Kidney capillary endothelial cell (primary cell): ENCODE measurements at regions not wholly inside any gene's neighbourhood (a gene's known extent, or its start where the extent isn't known, plus 50 kb on each side); places are given as distances from the start of the nearest gene placed in this dataset.

Experiments used
- DNase-seq: peaks from one replicate; pipeline ENCODE4 v3.0.0-alpha.2; 2018; ENCODE audit warnings: low spot score

DNA sequence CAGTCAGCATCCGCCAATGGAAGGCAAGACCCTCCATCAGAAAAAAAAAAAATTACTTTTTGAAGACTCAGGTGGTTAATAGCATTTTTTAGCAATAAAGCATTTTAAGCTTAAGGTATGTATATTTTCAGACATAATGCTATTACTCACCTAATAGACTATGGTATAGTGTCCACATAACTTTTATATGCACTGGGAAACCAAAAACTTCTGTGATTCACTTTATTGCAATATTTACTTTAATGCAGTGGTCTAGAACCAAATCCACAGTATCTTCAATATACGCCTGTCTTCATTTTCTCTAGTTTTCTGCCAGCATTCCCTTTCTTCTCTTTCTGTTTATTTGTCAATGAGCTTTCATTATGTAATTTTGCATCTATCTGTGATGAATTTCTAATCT is 418.1 kb downstream of the SLITRK6 start:
- no peak for DNase-seq

- DNase-seq: no peak
Observed at GRCh38 chr13:85379991-85380390, 419.2 kb downstream of the SLITRK6 start.

DNA sequence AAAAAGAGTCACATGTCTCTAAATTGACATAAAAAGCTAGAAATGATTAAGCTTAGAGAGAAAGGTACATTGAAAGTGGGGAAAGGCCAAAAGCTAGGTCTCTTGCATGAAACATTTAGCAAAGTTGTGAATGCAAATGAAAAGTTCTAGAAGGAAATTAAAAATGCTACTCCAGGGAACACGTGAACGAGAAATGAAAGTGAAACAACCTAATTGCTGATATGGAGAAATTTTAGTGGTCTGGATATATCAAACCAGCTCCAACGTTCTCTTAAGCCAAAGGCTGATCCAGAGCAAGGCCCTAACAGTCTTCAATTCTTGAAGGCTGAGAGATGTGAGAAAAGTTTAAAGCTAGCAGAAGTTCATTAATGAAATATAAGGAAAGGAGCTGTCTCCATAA is 419.8 kb downstream of the SLITRK6 start:
- no peak for DNase-seq

DNA sequence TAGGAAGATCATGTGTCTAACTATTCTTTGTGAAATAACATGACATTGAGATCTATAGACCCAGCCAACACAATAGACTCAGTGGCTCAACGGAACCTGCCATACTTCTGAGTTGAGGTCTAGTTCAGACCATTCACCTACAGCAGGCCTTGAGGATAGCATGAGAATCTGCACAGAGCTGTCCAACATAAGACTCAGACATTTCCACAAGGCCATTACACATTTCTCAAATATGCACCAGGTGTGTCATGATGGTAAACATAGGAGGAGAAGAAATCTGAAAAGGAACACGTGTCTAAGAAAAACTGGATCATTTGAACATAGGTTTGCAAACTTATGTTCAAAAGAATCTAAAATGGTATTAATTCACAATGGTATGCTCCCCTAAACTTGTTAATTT is 421.4 kb downstream of the SLITRK6 start:
- no peak for DNase-seq

DNA sequence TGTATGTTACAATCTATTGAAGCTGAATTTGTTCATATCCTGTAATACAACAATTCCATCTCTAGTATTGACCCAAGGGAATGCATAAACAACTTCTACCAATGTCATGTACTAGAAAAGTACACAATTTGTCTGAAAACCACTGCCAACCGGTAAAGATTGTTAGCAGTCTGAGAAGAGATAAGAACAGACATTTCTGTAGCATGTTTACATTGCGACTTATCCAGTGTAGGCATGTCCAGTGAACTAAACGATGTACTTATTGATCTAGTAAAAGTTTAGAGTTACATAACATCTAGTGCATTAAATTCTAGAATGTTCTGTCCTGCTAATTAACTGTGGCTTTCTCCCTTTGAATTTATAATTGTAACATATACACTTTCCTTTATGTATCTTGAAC is 425.9 kb downstream of the SLITRK6 start:
- no peak for DNase-seq

DNA sequence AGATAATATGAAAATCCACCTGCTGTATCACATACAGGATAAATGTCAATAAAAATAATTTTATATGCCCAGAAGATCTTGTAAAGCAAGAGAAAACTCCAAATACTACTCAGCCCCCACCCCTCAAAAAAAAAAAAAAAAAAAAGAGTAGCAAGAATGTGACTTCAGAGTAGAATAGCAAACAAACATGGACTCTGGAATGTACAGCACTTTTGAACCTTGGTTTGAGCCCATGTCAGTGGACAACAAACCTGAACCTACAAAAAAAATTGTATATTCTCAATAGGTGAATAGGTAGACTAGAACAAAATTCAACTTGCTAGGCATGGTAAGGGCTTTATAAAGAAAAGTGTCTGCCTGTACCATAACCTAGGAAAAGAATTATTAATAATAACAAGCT is 428.0 kb downstream of the SLITRK6 start:
- DNase-seq: no peak

- no peak for DNase-seq
Observed at GRCh38 chr13:85368686-85369085, 430.5 kb downstream of the SLITRK6 start.

DNA sequence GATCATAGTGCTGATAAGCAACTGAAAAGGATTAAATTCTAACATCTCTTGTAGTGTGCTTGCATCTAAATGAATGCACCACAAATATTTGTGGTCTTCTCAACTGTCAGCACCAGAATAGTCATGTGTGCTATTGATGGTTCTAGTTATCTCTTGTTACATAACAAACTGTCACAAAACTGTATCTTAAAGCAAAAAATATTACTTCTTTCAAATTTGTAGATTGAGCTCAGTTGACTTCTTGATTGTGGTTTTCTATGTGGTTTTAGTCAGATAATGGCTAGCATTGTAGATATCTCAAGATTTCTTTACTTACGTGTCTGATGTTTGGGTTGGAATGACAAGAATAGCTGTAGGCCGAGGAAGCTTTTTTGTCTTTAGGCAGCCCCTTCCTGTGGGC is 431.3 kb downstream of the SLITRK6 start:
- no peak for DNase-seq

GRCh38 chr13:85366759-85367417 is 432.3 kb downstream of the SLITRK6 start:
- DNase-seq: no peak

GRCh38 chr13:85363504-85363903 is 435.7 kb downstream of the SLITRK6 start:
- DNase-seq: no peak

DNA sequence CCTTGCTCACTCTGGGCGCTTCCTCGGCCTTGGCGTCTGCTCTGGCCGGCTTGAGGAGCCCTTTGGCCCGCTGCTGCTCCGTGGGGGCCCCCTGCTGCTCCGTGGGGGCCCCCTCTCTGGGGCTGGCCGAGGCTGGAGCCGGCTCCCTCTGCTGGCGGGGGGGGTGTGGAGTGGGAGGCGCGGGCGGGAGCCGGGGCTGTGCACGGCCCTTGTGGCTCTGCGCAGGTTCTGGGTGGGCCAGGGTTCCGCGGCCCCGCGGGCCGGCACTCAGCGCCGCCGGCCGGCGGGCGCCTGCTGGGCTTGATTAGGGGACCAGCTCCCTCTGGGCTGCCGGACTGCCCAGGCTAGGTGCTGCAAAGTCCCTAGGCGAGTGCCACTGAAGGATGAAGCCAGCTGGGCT is 436.2 kb downstream of the SLITRK6 start:
- DNase-seq: no peak

- no peak for DNase-seq
Observed at GRCh38 chr13:85347251-85347650, 452.0 kb downstream of the SLITRK6 start.

GRCh38 chr13:85334187-85334586 is 465.0 kb downstream of the SLITRK6 start:
- DNase-seq: no peak

DNA sequence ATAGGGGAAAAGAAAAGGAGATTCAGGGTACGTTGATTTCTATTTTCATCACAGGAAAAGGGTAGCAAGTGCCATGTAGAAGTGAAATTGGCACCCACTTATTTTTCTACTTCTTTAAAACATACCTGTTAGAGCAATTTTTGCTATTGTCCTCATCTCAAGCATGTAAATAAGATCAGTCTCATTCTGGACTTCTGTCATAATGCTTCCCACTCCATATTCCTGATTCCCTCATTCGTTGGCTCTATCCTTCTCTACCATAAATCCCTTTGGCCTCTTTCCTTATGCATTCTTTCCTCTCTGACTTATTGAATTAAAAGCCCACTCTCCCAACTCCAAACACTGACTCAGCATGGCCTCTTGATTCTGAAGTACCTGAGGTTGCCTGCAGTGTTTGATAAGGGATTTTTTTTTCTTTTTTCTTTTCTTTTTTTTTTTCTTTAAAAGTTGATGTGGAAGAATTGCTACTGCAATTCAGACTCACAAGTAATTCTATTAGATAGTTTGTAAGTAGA is 465.7 kb downstream of the SLITRK6 start:
- DNase-seq: no peak

DNA sequence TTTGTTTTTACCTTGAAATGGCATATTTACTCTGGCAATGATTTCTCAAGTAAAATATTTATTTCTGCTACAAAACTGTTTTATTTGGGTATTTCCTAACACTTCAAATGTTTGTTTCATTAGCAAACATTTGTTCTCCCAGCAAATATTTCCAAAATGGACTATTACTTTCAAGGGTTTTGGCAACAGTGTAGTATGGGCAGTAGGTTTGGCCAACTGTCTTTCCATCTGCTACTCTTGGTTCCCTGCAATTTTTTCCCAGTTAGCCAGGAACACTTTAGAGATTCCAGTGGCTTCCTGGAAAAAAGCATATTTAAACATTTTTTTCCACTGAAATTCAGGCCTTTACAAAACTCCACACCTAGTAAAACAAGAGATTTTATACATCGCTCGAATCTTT is 466.6 kb downstream of the SLITRK6 start:
- no peak for DNase-seq

DNA sequence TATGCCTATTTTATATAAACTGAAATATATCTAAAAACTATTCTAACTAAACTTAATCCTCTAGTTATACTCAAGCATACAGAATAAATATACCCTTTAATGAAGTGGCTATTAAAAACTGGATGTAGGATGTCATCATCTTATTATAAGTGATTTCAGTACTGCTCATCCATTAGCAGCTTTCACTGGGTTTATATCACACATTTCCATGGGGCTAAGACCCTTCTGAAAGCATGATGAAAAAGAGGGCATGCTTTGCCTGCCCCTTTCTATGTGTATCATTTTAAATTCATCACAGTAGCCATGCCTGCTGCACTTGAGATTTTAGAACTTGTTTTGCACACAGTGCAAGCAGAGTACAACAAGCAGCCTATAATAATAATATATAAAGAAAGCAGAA is 477.5 kb downstream of the SLITRK6 start:
- DNase-seq: no peak

DNA sequence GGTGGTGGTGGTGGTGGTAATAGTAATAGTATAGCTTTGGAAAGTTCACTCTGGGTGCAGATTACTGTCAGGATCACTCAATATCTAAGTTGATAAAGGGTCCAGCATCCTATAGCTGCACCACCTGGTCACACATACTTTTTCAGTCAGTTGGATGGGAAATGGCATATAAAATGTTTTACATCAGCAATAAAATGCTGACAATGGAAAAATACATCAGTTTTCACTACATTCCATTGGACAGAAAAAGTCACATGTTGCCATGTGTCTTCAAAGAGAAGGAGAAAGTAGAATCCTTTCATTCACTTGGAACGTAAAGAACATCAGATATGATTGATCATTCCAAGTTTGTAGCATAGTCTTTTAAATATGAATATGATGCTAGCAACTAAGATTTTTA is 481.4 kb downstream of the SLITRK6 start:
- no peak for DNase-seq

- DNase-seq: no peak
Observed at GRCh38 chr13:85316506-85317025, 482.7 kb downstream of the SLITRK6 start.

DNA sequence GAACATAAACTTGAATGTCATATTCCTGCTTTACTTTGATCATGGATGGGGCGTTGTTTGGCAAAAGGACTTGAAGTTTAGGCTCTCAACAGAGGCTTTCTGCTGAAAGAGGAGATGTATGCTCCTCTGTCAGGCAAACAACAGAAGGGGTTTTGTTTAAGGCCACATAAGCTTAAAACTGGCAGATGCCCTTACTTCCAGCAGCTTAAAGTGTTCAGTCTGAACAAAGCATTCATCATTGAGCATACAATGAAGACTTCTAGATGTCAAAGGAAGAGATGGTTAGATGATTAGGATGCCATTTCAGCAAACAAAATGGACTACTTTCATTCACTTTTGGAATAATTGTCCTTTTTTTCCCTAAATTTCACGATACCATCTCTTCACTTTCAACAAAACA is 484.5 kb downstream of the SLITRK6 start:
- no peak for DNase-seq

DNA sequence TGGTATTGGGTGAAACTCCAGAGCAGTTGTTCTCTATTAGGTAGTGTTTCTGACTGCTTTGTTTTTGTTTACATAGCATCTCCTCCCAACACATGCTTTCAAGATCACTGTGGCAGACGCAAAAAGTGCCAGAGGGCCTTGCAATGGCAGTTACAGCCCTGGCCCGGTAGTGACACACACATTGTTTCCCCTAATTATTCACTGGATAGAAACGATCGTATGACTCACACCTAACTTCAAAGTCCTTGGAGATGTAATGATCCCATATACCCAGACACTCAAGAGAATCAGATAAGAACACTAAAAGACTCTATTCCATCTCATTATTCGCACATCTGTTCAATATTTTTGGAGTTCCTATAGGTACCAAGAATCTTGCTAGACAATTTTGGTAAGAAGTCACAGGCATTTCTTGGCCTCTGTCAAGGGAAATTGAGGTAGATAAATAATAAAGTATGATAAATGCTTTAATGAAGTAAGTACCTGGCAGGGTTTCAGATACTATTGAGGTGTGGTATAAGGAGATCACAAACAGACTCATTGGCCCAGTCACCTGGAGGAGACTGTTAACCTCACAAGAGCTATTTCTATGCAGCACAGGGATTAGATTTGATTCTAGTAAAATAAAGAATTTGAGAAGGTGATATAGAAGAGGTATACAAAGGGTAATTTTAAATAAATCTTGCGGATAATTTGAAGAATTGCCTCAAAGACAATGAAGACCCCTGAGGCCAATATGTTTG is 485.3 kb downstream of the SLITRK6 start:
- peak; percentile 72 for DNase-seq

- no peak for DNase-seq
Observed at GRCh38 chr13:85312071-85312470, 487.1 kb downstream of the SLITRK6 start.

DNA sequence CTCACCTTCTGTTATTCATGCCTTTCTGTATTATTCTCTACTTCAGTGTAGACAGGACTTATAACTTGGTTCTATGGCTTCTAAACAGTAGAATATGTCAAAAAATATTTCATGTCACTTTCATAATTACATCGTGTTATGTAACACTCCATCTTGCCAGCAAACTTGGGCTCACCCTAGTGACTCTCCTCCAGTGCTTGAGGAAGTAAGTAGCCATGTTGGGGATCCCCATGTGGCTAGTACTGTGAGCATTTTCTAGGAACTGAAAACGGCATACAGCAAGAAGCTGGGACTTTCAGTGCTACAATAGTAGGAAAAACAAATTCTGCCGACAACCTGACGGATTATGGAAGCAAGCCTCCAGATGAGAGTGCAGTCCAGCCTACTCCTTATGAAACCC is 495.6 kb downstream of the SLITRK6 start:
- DNase-seq: no peak

DNA sequence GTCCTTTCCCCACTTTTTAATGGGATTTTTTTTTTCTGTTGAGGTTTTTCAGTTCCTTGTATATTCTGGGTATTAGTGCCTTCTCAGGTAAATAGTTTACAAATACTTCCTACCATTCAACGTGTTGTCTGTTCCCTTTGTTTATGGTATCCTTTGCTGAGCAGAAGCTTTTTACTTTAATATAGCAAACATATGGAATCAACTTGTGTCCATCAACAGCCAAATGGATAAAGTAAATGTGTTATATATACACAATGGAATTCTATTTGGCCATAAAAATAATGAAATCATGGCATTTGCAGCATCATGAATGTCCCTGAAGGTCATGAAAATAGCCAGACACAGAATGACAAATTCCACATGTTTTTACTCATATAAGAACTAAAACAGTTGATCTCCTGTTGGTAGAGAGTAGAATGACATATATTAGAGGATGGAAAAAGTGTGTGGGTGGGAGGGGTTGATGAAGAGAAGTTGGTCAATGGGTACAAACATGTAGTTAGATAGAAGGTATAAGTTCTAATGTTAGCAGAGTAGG is 500.8 kb downstream of the SLITRK6 start:
- no peak for DNase-seq
